IMR-90 (cell line): ENCODE measurements at regions not wholly inside any gene's neighbourhood (a gene's known extent, or its start where the extent isn't known, plus 50 kb on each side); places are given as distances from the start of the nearest gene placed in this dataset.
"Not testable (repeated sequence)": the region's sequence is repeated elsewhere in the genome, so short reads cannot be mapped to it uniquely, and the experiment has no call there.

Experiments used
- ATAC-seq: fragments of 200-7000 bp; cut with Tn5 transposase; 2 replicates; pipeline ENCODE4 v1.9.1; 2020; ENCODE audit warnings: low read depth, mild to moderate bottlenecking, moderate library complexity
- BruUV-seq: library from RNA; stranded (reverse); fragments of 400-500 nt; replicated peaks from 2 replicates; lab custom pipeline; 2021; lab: Mats Ljungman, UMichigan
- CTCF ChIA-PET: fragments of 300-600 bp; formaldehyde crosslinking; extraction: SDS; loops from one replicate; lab custom pipeline; 2021; ENCODE audit warnings: antibody characterized with exemption; lab: Yijun Ruan, JAX
- POLR2A ChIA-PET: fragments of 300-600 bp; sonication (Branson Sonifier 250); formaldehyde crosslinking; loops from one replicate; lab custom pipeline; 2022; ENCODE audit warnings: antibody characterized with exemption; ENCODE audit not compliant: unreplicated experiment; lab: Charles Lee
- DNase-seq: peaks from one replicate; pipeline ENCODE4 v3.0.0; 2013
- H2AFZ ChIP-seq: replicated peaks from 2 replicates; pipeline ENCODE3; 2013; ENCODE audit warnings: low read length, mild to moderate bottlenecking; ENCODE audit not compliant: poor library complexity
- H2AK5ac ChIP-seq: 2 replicates; pipeline ENCODE4 v1.6.1; 2013; ENCODE audit warnings: low read depth, low read length, inconsistent platforms
- H2AK9ac ChIP-seq: replicated peaks from 2 replicates; pipeline ENCODE3; 2013; ENCODE audit warnings: mild to moderate bottlenecking, low read depth, low read length, moderate library complexity; ENCODE audit not compliant: poor library complexity
- H2BK120ac ChIP-seq: 2 replicates; pipeline ENCODE4 v1.6.1; 2013; ENCODE audit warnings: low read depth, low read length, inconsistent platforms
- H2BK15ac ChIP-seq: 3 replicates; pipeline ENCODE4 v1.6.1; 2013; ENCODE audit warnings: low read depth, low read length, inconsistent platforms
- H2BK20ac ChIP-seq: 2 replicates; pipeline ENCODE4 v1.6.1; 2013; ENCODE audit warnings: low read depth, mild to moderate bottlenecking, inconsistent platforms, low read length, moderate library complexity
- H2BK5ac ChIP-seq: 2 replicates; pipeline ENCODE4 v1.6.1; 2013; ENCODE audit warnings: mild to moderate bottlenecking, low read depth, low read length, inconsistent platforms; ENCODE audit not compliant: poor library complexity, severe bottlenecking
- H3K14ac ChIP-seq: replicated peaks from 2 replicates; pipeline ENCODE4 v1.6.1; 2013; ENCODE audit warnings: low read depth, low read length, inconsistent platforms
- H3K18ac ChIP-seq: 2 replicates; pipeline ENCODE4 v1.6.1; 2013; ENCODE audit warnings: low read depth, low read length, control low read depth
- H3K23ac ChIP-seq: 2 replicates; pipeline ENCODE4 v1.6.1; 2013; ENCODE audit warnings: low read depth, low read length, inconsistent platforms
- H3K27ac ChIP-seq: 2 replicates; pipeline ENCODE4 v1.5.1; 2013; ENCODE audit warnings: mild to moderate bottlenecking, control low read depth, low read length; ENCODE audit not compliant: insufficient read depth
- H3K27me3 ChIP-seq: 2 replicates; pipeline ENCODE4 v1.6.1; 2013; ENCODE audit warnings: low read length; ENCODE audit not compliant: control insufficient read depth, insufficient read depth
- H3K36me3 ChIP-seq: 2 replicates; pipeline ENCODE4 v1.6.1; 2013; ENCODE audit warnings: low read length, mixed read lengths; ENCODE audit not compliant: control insufficient read depth, insufficient read depth
- H3K4ac ChIP-seq: 2 replicates; pipeline ENCODE4 v1.6.1; 2013; ENCODE audit warnings: low read depth, low read length, inconsistent platforms
- H3K4me1 ChIP-seq: 2 replicates; pipeline ENCODE4 v1.6.1; 2013; ENCODE audit warnings: low read length, mixed read lengths; ENCODE audit not compliant: control insufficient read depth, insufficient read depth
- H3K4me2 ChIP-seq: 2 replicates; pipeline ENCODE4 v1.6.1; 2013; ENCODE audit warnings: low read depth, mild to moderate bottlenecking, control low read depth, low read length, moderate library complexity
- H3K4me3 ChIP-seq: 2 replicates; pipeline ENCODE4 v1.5.1; 2013; ENCODE audit warnings: low read depth, mild to moderate bottlenecking, control low read depth, low read length, moderate library complexity; ENCODE audit not compliant: insufficient read depth
- H3K56ac ChIP-seq: 2 replicates; pipeline ENCODE4 v1.6.1; 2013; ENCODE audit warnings: low read length, inconsistent platforms; ENCODE audit not compliant: insufficient read depth; ENCODE audit errors: extremely low read depth
- H3K79me1 ChIP-seq, 2 experiments: 2 replicates each; pipeline ENCODE4 v1.6.1; 2013; ENCODE audit warnings: low read length in 2 of 2, inconsistent platforms in 1 of 2, low read depth in 1 of 2
- H3K9ac ChIP-seq: 2 replicates; pipeline ENCODE4 v1.6.1; 2013; ENCODE audit warnings: low read depth, low read length, control low read depth
- H3K9me1 ChIP-seq: 2 replicates; pipeline ENCODE4 v1.6.1; 2013; ENCODE audit warnings: low read length, inconsistent platforms; ENCODE audit not compliant: insufficient read depth
- H3K9me3 ChIP-seq: 2 replicates; pipeline ENCODE4 v1.6.1; 2013; ENCODE audit warnings: low read length; ENCODE audit not compliant: control insufficient read depth, insufficient read depth
- H4K20me1 ChIP-seq: 2 replicates; pipeline ENCODE4 v1.6.1; 2013; ENCODE audit warnings: low read length, inconsistent platforms; ENCODE audit not compliant: insufficient read depth
- H4K5ac ChIP-seq: 2 replicates; pipeline ENCODE4 v1.6.1; 2013; ENCODE audit warnings: mild to moderate bottlenecking, low read depth, low read length, control low read depth
- H4K8ac ChIP-seq, 2 experiments: 2 replicates each; pipeline ENCODE4 v1.6.1; 2013; ENCODE audit warnings: low read depth in 2 of 2, low read length in 2 of 2, control low read depth in 1 of 2, inconsistent platforms in 1 of 2
- H4K91ac ChIP-seq: 2 replicates; pipeline ENCODE4 v1.6.1; 2013; ENCODE audit warnings: low read depth, low read length, inconsistent platforms; ENCODE audit not compliant: insufficient read depth
- NFE2L2 ChIP-seq: fragments of 150-350 bp; IDR thresholded peaks from 2 replicates; pipeline ENCODE4 v1.6.1; 2016; ENCODE audit warnings: low read depth, mild to moderate bottlenecking, low read length
- POLR2A ChIP-seq: IDR thresholded peaks from 2 replicates; pipeline ENCODE4 v1.6.1; 2012; ENCODE audit warnings: mild to moderate bottlenecking, low read depth, low read length
- RCOR1 ChIP-seq: IDR thresholded peaks from 2 replicates; pipeline ENCODE4 v1.6.1; 2012; ENCODE audit warnings: mild to moderate bottlenecking, low read length, improper control_type of control experiment; ENCODE audit not compliant: insufficient replicate concordance
- whole genome bisulfite sequencing, 2 experiments: methylation state at CpG; one replicate each; pipeline versions ENCODE4 v1.1.5 to v1.1.7; 2013; ENCODE audit warnings: missing lambda C conversion rate in 2 of 2; ENCODE audit not compliant: insufficient read length in 1 of 2; ENCODE audit errors: extremely low coverage in 2 of 2; 5-methylcytosine and 5-hydroxymethylcytosine counted together
- dilution Hi-C: fragments of 300-500 bp; cut with HindIII; formaldehyde crosslinking; loops from one replicate; pipeline ENCODE4 v1.14.3; 2018; ENCODE audit warnings: low sequenced_read_pairs; ENCODE audit not compliant: unreplicated experiment
- in situ Hi-C: fragments of 300-500 bp; cut with MboI; formaldehyde crosslinking; loops from 3 replicates; pipeline ENCODE4 v1.14.3; 2019; ENCODE audit warnings: low sequenced_read_pairs, inconsistent platforms, mixed read lengths
- intact Hi-C: fragments of 100-400 bp; cut with micrococcal nuclease; formaldehyde crosslinking; loops from 2 replicates; pipeline ENCODE4 v1.10.0; 2022
- TF ChIP-seq, protein P1 (sequence below): fragments of 150-350 bp; IDR thresholded peaks from 2 replicates; pipeline ENCODE4 v1.6.1; 2017; ENCODE audit warnings: mild to moderate bottlenecking, antibody characterized with exemption, low read length, low read depth

DNA sequence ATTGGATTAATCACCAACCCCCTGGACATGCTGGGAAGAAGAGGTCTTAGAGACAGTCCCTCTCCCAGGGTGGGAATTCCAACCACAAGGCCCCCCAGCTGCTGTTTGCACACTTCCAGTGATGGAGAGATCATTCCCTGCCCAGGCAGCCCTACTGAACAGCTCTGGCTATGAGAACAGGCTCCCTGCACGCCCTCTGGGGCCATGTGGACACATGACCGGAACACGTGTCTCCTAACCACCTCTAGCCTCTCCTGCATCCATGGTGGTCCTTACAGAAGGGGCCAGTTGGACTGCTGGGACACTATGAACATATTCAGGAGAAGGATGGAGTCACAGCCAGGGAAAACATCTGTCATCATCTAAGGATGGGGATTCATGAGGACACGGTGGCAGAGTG lies 196.2 kb downstream of the MN1 start:
- Histone ChIP-seq H2AFZ (no peak overlapping the region), H3K36me3 (no peaks in the 10 kb centered on the region), H4K8ac (no peak overlapping the region), H2BK15ac (no peak overlapping the region), H4K5ac (no peak overlapping the region), H3K79me1 (no peaks in the 10 kb centered on the region), H3K4ac (no peak overlapping the region), H3K9ac (no peak overlapping the region), H3K56ac (no peak overlapping the region), H3K27me3 (peaks cover 36% of the 10 kb centered on the region), H4K20me1 (no peaks in the 10 kb centered on the region), H3K18ac (no peak overlapping the region), H2BK120ac (no peak overlapping the region), H3K14ac (no peak overlapping the region), H2AK9ac (no peak overlapping the region), H3K9me1 (no peaks in the 10 kb centered on the region), H2BK5ac (no peak overlapping the region), H3K4me1 (no peaks in the 10 kb centered on the region), H4K91ac (no peak overlapping the region), H3K4me2 (no peak overlapping the region), H3K4me3 (no peak overlapping the region), H2AK5ac (no peak overlapping the region), H2BK20ac (no peak overlapping the region), H3K27ac (no peak overlapping the region), H3K23ac (no peak overlapping the region), H3K9me3 (peaks cover 5% of the 10 kb centered on the region)
- ATAC-seq (no peak), DNase-seq (no peak)
- ChIA-PET POLR2A (no interaction called here), CTCF (no interaction called here)
- intact Hi-C loops = no loop called here
- TF ChIP-seq RCOR1 (no peak), NFE2L2 (no peak), POLR2A (no peak)
- TF ChIP-seq, protein P1, sequence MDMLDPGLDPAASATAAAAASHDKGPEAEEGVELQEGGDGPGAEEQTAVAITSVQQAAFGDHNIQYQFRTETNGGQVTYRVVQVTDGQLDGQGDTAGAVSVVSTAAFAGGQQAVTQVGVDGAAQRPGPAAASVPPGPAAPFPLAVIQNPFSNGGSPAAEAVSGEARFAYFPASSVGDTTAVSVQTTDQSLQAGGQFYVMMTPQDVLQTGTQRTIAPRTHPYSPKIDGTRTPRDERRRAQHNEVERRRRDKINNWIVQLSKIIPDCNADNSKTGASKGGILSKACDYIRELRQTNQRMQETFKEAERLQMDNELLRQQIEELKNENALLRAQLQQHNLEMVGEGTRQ = no peak
- in situ Hi-C loops = no loop called here
- dilution Hi-C loops = no loop called here
- no CpG with 5 or more reads among the region's 4 CpGs for WGBS, 2 experiments
- no TSS peak for BruUV-seq

DNA sequence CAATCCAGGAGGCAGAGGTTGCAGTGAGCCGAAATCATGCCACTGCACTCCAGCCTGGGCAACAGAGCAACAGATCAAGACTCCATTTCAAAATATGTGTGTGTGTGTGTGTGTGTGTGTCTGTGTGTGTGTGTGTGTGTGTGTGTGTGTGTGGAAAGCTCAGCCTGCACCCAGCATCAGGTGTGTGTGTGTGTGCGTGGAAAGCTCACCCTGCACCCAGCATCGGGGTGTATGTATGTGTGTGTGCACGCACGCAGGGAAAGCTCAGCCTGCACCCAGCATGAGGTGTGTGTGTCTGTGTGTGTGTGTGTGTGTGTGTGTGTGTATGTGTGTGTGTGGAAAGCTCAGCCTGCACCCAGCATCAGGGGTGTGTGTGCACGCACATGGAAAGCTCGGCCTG lies 193.8 kb downstream of the MN1 start:
- BruUV-seq, H3K9me1 ChIP-seq, H3K4me2 ChIP-seq, H3K23ac ChIP-seq, H4K91ac ChIP-seq, H3K14ac ChIP-seq, H4K20me1 ChIP-seq, H3K36me3 ChIP-seq, ATAC-seq, dilution Hi-C loops, H2BK5ac ChIP-seq, H3K4me3 ChIP-seq, H3K27ac ChIP-seq, H3K4ac ChIP-seq, in situ Hi-C loops, H3K4me1 ChIP-seq, H3K9me3 ChIP-seq, H3K18ac ChIP-seq, H3K56ac ChIP-seq, H2BK15ac ChIP-seq, intact Hi-C loops, H2AK9ac ChIP-seq, POLR2A ChIA-PET, H4K8ac ChIP-seq, H2BK120ac ChIP-seq, DNase-seq, H2BK20ac ChIP-seq, H3K9ac ChIP-seq, H4K5ac ChIP-seq, H2AK5ac ChIP-seq, H3K79me1 ChIP-seq: not testable (repeated sequence)
- 96% methylated on average over 3 of the region's 7 CpGs; no CpG with 5 or more reads in 1 of the 2 experiments for WGBS, 2 experiments
- CTCF ChIA-PET = interaction anchor here (0.6 kb wide), 1 partner anchor 898 kb away, joined by 3 read pairs; no protein-coding TSS in a partner anchor
- Histone ChIP-seq H3K27me3 (peaks cover 41% of the 10 kb centered on the region), H2AFZ (peak overlapping the region; percentile 32)
